Muscle of arm (tissue), 1 donor: ENCODE measurements at regions not wholly inside any gene's neighbourhood (a gene's known extent, or its start where the extent isn't known, plus 50 kb on each side); places are given as distances from the start of the nearest gene placed in this dataset.
"Not testable (repeated sequence)": the region's sequence is repeated elsewhere in the genome, so short reads cannot be mapped to it uniquely, and the experiment has no call there.

ENCODE experiments used
- DNase-seq: peaks from one replicate; pipeline ENCODE4 v3.0.0-alpha.2; 2013

GRCh38 chrX:896256-896655, 265.7 kb downstream of the SHOX start:
- no peak for DNase-seq

GRCh38 chrX:889966-890651, 259.5 kb downstream of the SHOX start:
- no peak for DNase-seq

- DNase-seq, result not testable (repeated sequence)
Observed at GRCh38 chrX:887724-888123, 257.1 kb downstream of the SHOX start.

GRCh38 chrX:883588-883987, 253.0 kb downstream of the SHOX start:
- no peak for DNase-seq

- DNase-seq, result not testable (repeated sequence)
Observed at GRCh38 chrX:879756-880698, 249.4 kb downstream of the SHOX start.

- DNase-seq, result no peak
Observed at GRCh38 chrX:874061-874460, 243.5 kb downstream of the SHOX start.

- DNase-seq, result no peak
Observed at GRCh38 chrX:873016-873415, 242.4 kb downstream of the SHOX start.

GRCh38 chrX:872090-872489, 241.5 kb downstream of the SHOX start:
- no peak for DNase-seq

- DNase-seq, result no peak
Observed at GRCh38 chrX:871626-872025, 241.0 kb downstream of the SHOX start.

GRCh38 chrX:867966-868647, 237.5 kb downstream of the SHOX start:
- DNase-seq, result no peak

GRCh38 chrX:867502-867901, 236.9 kb downstream of the SHOX start:
- no peak for DNase-seq

- DNase-seq, result no peak
Observed at GRCh38 chrX:866441-866990, 235.9 kb downstream of the SHOX start.

- DNase-seq, result no peak
Observed at GRCh38 chrX:865422-865821, 234.8 kb downstream of the SHOX start.

- DNase-seq, result no peak
Observed at GRCh38 chrX:861921-862320, 231.3 kb downstream of the SHOX start.

- DNase-seq, result no peak
Observed at GRCh38 chrX:861340-861890, 230.8 kb downstream of the SHOX start.

GRCh38 chrX:859329-859728, 228.7 kb downstream of the SHOX start:
- DNase-seq, result no peak

- DNase-seq, result no peak
Observed at GRCh38 chrX:858542-859078, 228.0 kb downstream of the SHOX start.

GRCh38 chrX:857376-857775, 226.8 kb downstream of the SHOX start:
- DNase-seq, result no peak

- DNase-seq, result no peak
Observed at GRCh38 chrX:856566-857290, 226.1 kb downstream of the SHOX start.

- DNase-seq, result no peak
Observed at GRCh38 chrX:853304-853703, 222.7 kb downstream of the SHOX start.

- no peak for DNase-seq
Observed at GRCh38 chrX:850471-850916, 219.9 kb downstream of the SHOX start.
